Liver (tissue), 3 donors: ENCODE measurements at regions not wholly inside any gene's neighbourhood (a gene's known extent, or its start where the extent isn't known, plus 50 kb on each side); places are given as distances from the start of the nearest gene placed in this dataset.

ENCODE experiments used
- CTCF ChIP-seq: fragments of 150-350 bp; IDR thresholded peaks from 2 replicates; pipeline ENCODE4 v1.5.1; 2017; ENCODE audit warnings: improper control_type of control experiment, low read depth, low read length; ENCODE audit not compliant: missing input control
- HNF4A ChIP-seq, 2 donors: conservative IDR thresholded peaks; 2 replicates each; pipeline ENCODE4 v1.6.1; 2016; ENCODE audit warnings: antibody characterized with exemption in 2 of 2, mild to moderate bottlenecking in 2 of 2
- REST ChIP-seq: IDR thresholded peaks from 2 replicates; pipeline ENCODE4 v1.6.1; 2016; ENCODE audit warnings: antibody characterized with exemption, mild to moderate bottlenecking
- TAF1 ChIP-seq: conservative IDR thresholded peaks from 2 replicates; pipeline ENCODE4 v1.6.1; 2016; ENCODE audit warnings: antibody characterized with exemption, mild to moderate bottlenecking
- YY1 ChIP-seq: IDR thresholded peaks from 2 replicates; pipeline ENCODE4 v1.6.1; 2016; ENCODE audit warnings: antibody characterized with exemption, mild to moderate bottlenecking
- donor health status: healthy.
- donor health status: healthy.

GRCh38 chr6:119739769-119740168 lies 390.2 kb upstream of the MAN1A1 start:
- TF ChIP-seq TAF1 (no peak), CTCF (no peak), REST (no peak), HNF4A (conservative IDR thresholded peaks at IDR 0.05) (no peak), YY1 (no peak)
